ENCODE measurements at regions not wholly inside any gene's neighbourhood (a gene's known extent, or its start where the extent isn't known, plus 50 kb on each side); places are given as distances from the start of the nearest gene placed in this dataset.
"Not testable (repeated sequence)": the region's sequence is repeated elsewhere in the genome, so short reads cannot be mapped to it uniquely, and the experiment has no call there.

DNA sequence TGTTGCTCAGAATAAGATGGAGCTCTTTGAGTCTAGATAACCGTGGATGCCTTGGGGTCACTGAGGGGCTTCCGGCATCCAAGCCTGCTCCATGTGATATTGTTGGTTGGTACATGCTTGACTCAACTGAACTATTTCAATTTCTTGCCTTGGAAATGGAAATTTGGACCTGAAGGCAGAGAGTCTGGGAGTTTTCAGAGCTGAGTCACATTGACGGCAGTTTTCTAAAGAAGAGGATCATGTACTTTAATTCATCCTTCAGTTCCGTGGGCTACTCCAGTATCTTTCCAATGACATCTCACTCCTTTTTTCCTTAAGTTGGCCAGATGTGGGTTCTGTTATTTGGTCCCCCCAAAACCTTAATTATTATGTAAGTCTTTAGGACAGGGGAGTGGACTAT lies 100.5 kb downstream of the MFAP3L start:
- Histone ChIP-seq H2AFZ (no peak overlapping the region), H3K79me2 (no peaks in the 10 kb centered on the region), H3K27me3 (ENCODE audit: control insufficient read depth, insufficient read depth, low read length) (no peaks in the 10 kb centered on the region), H3K9ac (no peak overlapping the region), H3K9me3 (ENCODE audit: control insufficient read depth, low read length) (no peaks in the 10 kb centered on the region), H3K4me3 (ENCODE audit: low read depth, low read length) (no peak overlapping the region), H3K4me1 (no peaks in the 10 kb centered on the region), H3K27ac (no peak overlapping the region), H3K36me3 (ENCODE audit: control insufficient read depth, insufficient read depth, low read length) (no peaks in the 10 kb centered on the region), H3K4me2 (ENCODE audit: low read length) (no peak overlapping the region)
- TF ChIP-seq, protein P1, sequence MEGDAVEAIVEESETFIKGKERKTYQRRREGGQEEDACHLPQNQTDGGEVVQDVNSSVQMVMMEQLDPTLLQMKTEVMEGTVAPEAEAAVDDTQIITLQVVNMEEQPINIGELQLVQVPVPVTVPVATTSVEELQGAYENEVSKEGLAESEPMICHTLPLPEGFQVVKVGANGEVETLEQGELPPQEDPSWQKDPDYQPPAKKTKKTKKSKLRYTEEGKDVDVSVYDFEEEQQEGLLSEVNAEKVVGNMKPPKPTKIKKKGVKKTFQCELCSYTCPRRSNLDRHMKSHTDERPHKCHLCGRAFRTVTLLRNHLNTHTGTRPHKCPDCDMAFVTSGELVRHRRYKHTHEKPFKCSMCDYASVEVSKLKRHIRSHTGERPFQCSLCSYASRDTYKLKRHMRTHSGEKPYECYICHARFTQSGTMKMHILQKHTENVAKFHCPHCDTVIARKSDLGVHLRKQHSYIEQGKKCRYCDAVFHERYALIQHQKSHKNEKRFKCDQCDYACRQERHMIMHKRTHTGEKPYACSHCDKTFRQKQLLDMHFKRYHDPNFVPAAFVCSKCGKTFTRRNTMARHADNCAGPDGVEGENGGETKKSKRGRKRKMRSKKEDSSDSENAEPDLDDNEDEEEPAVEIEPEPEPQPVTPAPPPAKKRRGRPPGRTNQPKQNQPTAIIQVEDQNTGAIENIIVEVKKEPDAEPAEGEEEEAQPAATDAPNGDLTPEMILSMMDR (IDR thresholded peaks at IDR 0.05), result no peak

DNA sequence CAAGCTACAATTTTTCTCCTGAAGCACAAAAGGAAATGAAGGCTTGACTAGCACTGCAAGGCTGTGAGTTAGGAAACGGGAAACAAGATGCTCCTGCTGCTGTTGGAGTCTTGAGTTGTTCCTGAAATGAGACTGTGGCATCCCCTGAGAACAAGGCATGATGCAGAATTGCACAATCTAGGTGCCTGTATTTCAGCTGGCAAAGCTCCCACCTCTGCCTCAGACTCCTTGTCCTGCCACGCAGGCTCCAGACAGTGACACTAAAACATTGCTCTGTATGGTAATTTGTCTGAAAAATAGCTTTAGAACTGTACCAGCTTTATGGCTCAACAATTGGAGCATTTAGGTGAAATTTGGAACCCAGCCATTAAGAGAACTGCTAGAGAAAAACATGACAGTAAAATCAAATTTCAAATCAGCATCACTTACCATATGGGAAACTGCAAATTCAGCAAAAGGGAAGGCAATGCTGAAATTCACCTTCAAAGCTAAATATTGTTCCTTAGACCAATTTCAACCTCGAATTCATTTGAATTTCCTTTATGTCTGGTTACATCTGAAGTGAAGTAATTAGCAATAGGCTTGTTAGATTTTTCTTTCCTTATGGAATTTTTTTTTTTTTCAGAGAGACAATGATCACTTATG lies 103.4 kb downstream of the MFAP3L start:
- H3K4me2 ChIP-seq (ENCODE audit: low read length), result no peak overlapping the region
- H3K27ac ChIP-seq, result no peak overlapping the region
- H3K4me3 ChIP-seq (ENCODE audit: low read depth, low read length), result no peak overlapping the region
- no peak overlapping the region for H2AFZ ChIP-seq
- H3K79me2 ChIP-seq, result no peaks in the 10 kb centered on the region
- TF ChIP-seq, protein P1 (IDR thresholded peaks at IDR 0.05), result no peak
- H3K9ac ChIP-seq, result no peak overlapping the region
- H3K27me3 ChIP-seq (ENCODE audit: control insufficient read depth, insufficient read depth, low read length), result no peaks in the 10 kb centered on the region
- H3K4me1 ChIP-seq, result no peaks in the 10 kb centered on the region
- H3K9me3 ChIP-seq (ENCODE audit: control insufficient read depth, low read length), result no peaks in the 10 kb centered on the region
- no peaks in the 10 kb centered on the region for H3K36me3 ChIP-seq (ENCODE audit: control insufficient read depth, insufficient read depth, low read length)

DNA sequence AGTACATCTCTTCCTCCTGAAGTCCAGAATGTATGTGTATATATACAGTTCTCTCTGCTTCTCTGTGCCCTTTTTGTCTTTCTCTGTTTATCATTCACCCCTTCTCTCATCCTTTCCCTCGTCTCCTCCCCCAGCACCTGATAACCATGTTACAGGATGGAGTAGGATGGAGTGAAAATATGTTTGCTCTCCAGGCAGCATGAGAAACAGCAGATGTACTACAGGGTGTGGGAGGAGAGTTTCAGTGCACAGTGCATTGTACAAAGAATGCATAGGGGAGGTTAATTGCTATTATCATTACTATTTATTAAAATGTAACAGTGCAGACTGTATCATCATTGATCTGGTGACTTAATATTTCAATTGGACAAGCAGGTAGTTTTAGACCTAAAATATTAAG lies 104.5 kb downstream of the MFAP3L start:
- H3K36me3 ChIP-seq (ENCODE audit: control insufficient read depth, insufficient read depth, low read length), result no peaks in the 10 kb centered on the region
- H3K27ac ChIP-seq, result no peak overlapping the region
- no peak overlapping the region for H2AFZ ChIP-seq
- no peak overlapping the region for H3K4me2 ChIP-seq (ENCODE audit: low read length)
- no peaks in the 10 kb centered on the region for H3K4me1 ChIP-seq
- no peaks in the 10 kb centered on the region for H3K27me3 ChIP-seq (ENCODE audit: control insufficient read depth, insufficient read depth, low read length)
- TF ChIP-seq, protein P1 (IDR thresholded peaks at IDR 0.05), result no peak
- no peak overlapping the region for H3K9ac ChIP-seq
- H3K9me3 ChIP-seq (ENCODE audit: control insufficient read depth, low read length), result no peaks in the 10 kb centered on the region
- H3K4me3 ChIP-seq (ENCODE audit: low read depth, low read length), result no peak overlapping the region
- no peaks in the 10 kb centered on the region for H3K79me2 ChIP-seq

DNA sequence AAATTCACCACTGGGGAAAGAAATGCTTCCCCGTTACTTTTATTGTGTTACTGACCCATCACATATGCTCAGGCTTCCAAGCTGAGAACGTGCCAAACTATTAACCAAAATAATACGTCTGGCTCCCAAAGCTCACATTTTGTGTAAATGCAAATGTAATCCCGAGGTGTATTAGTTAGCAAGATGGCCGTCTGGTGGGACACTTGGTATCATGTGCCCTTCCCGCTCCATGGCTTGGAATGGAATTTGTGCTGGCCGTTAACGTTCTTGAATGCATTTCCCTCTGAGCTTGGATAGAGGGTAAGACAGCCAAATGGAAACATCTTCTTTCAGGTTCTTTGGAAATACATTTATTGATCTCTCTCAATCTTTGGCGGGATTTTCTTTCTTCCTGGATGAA lies 105.0 kb downstream of the MFAP3L start:
- H3K9ac ChIP-seq, result no peak overlapping the region
- H3K79me2 ChIP-seq, result no peaks in the 10 kb centered on the region
- H3K4me2 ChIP-seq (ENCODE audit: low read length), result no peak overlapping the region
- H3K4me1 ChIP-seq, result no peaks in the 10 kb centered on the region
- no peak overlapping the region for H2AFZ ChIP-seq
- H3K27me3 ChIP-seq (ENCODE audit: control insufficient read depth, insufficient read depth, low read length), result no peaks in the 10 kb centered on the region
- no peaks in the 10 kb centered on the region for H3K36me3 ChIP-seq (ENCODE audit: control insufficient read depth, insufficient read depth, low read length)
- TF ChIP-seq, protein P1 (IDR thresholded peaks at IDR 0.05), result no peak
- H3K27ac ChIP-seq, result no peak overlapping the region
- no peak overlapping the region for H3K4me3 ChIP-seq (ENCODE audit: low read depth, low read length)
- H3K9me3 ChIP-seq (ENCODE audit: control insufficient read depth, low read length), result no peaks in the 10 kb centered on the region

DNA sequence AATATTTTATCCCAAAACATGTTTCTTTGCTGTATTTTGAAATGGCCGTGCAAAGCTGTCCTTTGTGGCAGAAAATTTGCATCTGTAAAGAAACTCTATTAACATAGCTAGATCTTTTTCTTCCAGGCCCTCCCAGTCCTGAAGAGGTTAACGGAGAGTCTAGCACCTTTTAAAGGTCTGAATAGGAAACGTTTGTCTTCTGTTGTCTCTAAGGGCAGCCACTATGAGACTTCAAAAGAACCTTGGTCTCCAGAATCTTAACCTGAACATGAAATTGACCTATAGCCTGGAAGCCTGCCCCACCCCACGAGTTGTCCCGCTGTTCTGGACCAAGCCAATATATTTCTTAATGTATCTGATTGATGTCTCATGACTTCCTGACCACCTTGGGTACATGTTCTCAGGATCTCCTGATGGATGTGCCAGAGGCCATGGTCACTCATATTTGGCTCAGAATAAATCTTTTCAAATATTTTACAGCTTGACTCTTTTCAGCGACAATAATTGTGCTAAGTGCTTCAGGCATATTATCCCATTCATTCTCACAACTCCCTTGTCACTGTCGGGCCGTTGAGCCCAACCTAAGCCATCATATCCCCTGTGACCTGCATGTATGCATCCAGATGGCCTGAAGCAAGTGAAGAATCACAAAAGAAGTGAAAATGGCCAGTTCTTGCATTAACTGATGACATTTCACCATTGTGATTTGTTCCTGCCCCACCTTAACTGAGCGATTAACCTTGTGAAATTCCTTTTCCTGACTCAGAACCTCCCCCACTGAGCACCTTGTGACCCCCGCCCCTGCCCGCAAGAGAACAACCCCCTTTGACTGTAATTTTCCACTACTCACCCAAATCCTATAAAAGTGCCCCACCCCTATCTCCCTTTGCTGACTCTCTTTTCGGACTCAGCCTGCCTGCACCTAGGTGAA lies 106.7 kb downstream of the MFAP3L start:
- not testable (repeated sequence) for H3K27ac ChIP-seq; H2AFZ ChIP-seq; H3K79me2 ChIP-seq; H3K4me3 ChIP-seq (ENCODE audit: low read depth, low read length); H3K36me3 ChIP-seq (ENCODE audit: control insufficient read depth, insufficient read depth, low read length); H3K27me3 ChIP-seq (ENCODE audit: control insufficient read depth, insufficient read depth, low read length); H3K4me2 ChIP-seq (ENCODE audit: low read length); H3K4me1 ChIP-seq; H3K9ac ChIP-seq; H3K9me3 ChIP-seq (ENCODE audit: control insufficient read depth, low read length)

All from parathyroid adenoma (tissue), 2 donors.